Pons (tissue), 1 donor: ENCODE measurements at regions not wholly inside any gene's neighbourhood (a gene's known extent, or its start where the extent isn't known, plus 50 kb on each side); places are given as distances from the start of the nearest gene placed in this dataset.
"Not testable (repeated sequence)": the region's sequence is repeated elsewhere in the genome, so short reads cannot be mapped to it uniquely, and the experiment has no call there.

Source experiments
- DNase-seq: peaks from one replicate; pipeline ENCODE4 v3.0.0-alpha.2; 2016; ENCODE audit warnings: low spot score

GRCh38 chrX:107296184-107296583 is 89.8 kb downstream of the DNAAF6 start:
- DNase-seq = not testable (repeated sequence)

- DNase-seq = no peak
Measured at GRCh38 chrX:107298276-107298675, 91.9 kb downstream of the DNAAF6 start.

GRCh38 chrX:107301253-107301652 is 94.8 kb downstream of the DNAAF6 start:
- no peak for DNase-seq

- DNase-seq = no peak
Measured at GRCh38 chrX:107304141-107304540, 97.7 kb downstream of the DNAAF6 start.

- no peak for DNase-seq
Measured at GRCh38 chrX:107323786-107324492, 117.5 kb downstream of the DNAAF6 start.

GRCh38 chrX:107324493-107325310 is 118.3 kb downstream of the DNAAF6 start:
- DNase-seq = peak; percentile 1

- DNase-seq = no peak
Measured at GRCh38 chrX:107325467-107325866, 119.1 kb downstream of the DNAAF6 start.

GRCh38 chrX:107348051-107348450 is 101.4 kb upstream of the FRMPD3 start:
- DNase-seq = peak; percentile 35

- no peak for DNase-seq
Measured at GRCh38 chrX:107348990-107349389, 100.5 kb upstream of the FRMPD3 start.

- DNase-seq = no peak
Measured at GRCh38 chrX:107355533-107355932, 93.9 kb upstream of the FRMPD3 start.

- DNase-seq = no peak
Measured at GRCh38 chrX:107360788-107361360, 88.6 kb upstream of the FRMPD3 start.

GRCh38 chrX:107370185-107370584 is 79.3 kb upstream of the FRMPD3 start:
- not testable (repeated sequence) for DNase-seq

GRCh38 chrX:107374132-107374531 is 75.3 kb upstream of the FRMPD3 start:
- no peak for DNase-seq

- no peak for DNase-seq
Measured at GRCh38 chrX:107374831-107375230, 74.6 kb upstream of the FRMPD3 start.

- not testable (repeated sequence) for DNase-seq
Measured at GRCh38 chrX:107376186-107376585, 73.3 kb upstream of the FRMPD3 start.

- no peak for DNase-seq
Measured at GRCh38 chrX:107384397-107385105, 64.9 kb upstream of the FRMPD3 start.

GRCh38 chrX:107389726-107390125 is 59.7 kb upstream of the FRMPD3 start:
- DNase-seq = no peak

- not testable (repeated sequence) for DNase-seq
Measured at GRCh38 chrX:107393656-107394055, 55.8 kb upstream of the FRMPD3 start.

GRCh38 chrX:107396235-107396634 is 53.2 kb upstream of the FRMPD3 start:
- no peak for DNase-seq

GRCh38 chrX:107396783-107397182 is 52.7 kb upstream of the FRMPD3 start:
- no peak for DNase-seq

GRCh38 chrX:107398115-107398514 is 51.3 kb upstream of the FRMPD3 start:
- DNase-seq = peak; percentile 1
